CD4-positive, alpha-beta T cell treated with Interleukin-4 for 1 hour (primary cell): ENCODE measurements at regions not wholly inside any gene's neighbourhood (a gene's known extent, or its start where the extent isn't known, plus 50 kb on each side); places are given as distances from the start of the nearest gene placed in this dataset.

Experiments used
- DNase-seq, 2 donors: peaks; one replicate each; pipeline ENCODE4 v3.0.0-alpha.2; 2020 to 2022

GRCh38 chr2:116645155-116645554 is 1169.3 kb upstream of the DDX18 start:
- no peak for DNase-seq

- DNase-seq = no peak
Observed at GRCh38 chr2:116668691-116669090, 1145.8 kb upstream of the DDX18 start.

GRCh38 chr2:116669782-116670181 is 1144.7 kb upstream of the DDX18 start:
- no peak for DNase-seq

- DNase-seq = no peak
Observed at GRCh38 chr2:116674188-116674587, 1140.3 kb upstream of the DDX18 start.

GRCh38 chr2:116676776-116677175 is 1137.7 kb upstream of the DDX18 start:
- no peak for DNase-seq

- no peak for DNase-seq
Observed at GRCh38 chr2:116680256-116680936, 1134.1 kb upstream of the DDX18 start.

GRCh38 chr2:116687371-116687770 is 1127.1 kb upstream of the DDX18 start:
- DNase-seq = no peak

GRCh38 chr2:116692988-116693387 is 1121.5 kb upstream of the DDX18 start:
- DNase-seq = no peak

GRCh38 chr2:116696223-116696622 is 1118.3 kb upstream of the DDX18 start:
- no peak for DNase-seq

- no peak for DNase-seq
Observed at GRCh38 chr2:116696903-116697302, 1117.6 kb upstream of the DDX18 start.

- DNase-seq = no peak
Observed at GRCh38 chr2:116706396-116706795, 1108.1 kb upstream of the DDX18 start.

- DNase-seq = no peak
Observed at GRCh38 chr2:116716038-116716437, 1098.5 kb upstream of the DDX18 start.

- DNase-seq = no peak
Observed at GRCh38 chr2:116716444-116716843, 1098.0 kb upstream of the DDX18 start.

- DNase-seq = no peak
Observed at GRCh38 chr2:116717832-116718231, 1096.7 kb upstream of the DDX18 start.

- no peak for DNase-seq
Observed at GRCh38 chr2:116718451-116718850, 1096.0 kb upstream of the DDX18 start.

GRCh38 chr2:116719836-116720235 is 1094.7 kb upstream of the DDX18 start:
- DNase-seq = no peak

GRCh38 chr2:116724550-116724949 is 1089.9 kb upstream of the DDX18 start:
- no peak for DNase-seq

- no peak for DNase-seq
Observed at GRCh38 chr2:116732322-116732721, 1082.2 kb upstream of the DDX18 start.

GRCh38 chr2:116733699-116734098 is 1080.8 kb upstream of the DDX18 start:
- DNase-seq = no peak

- DNase-seq = no peak
Observed at GRCh38 chr2:116737951-116738350, 1076.5 kb upstream of the DDX18 start.

- DNase-seq = no peak
Observed at GRCh38 chr2:116747103-116747502, 1067.4 kb upstream of the DDX18 start.

- no peak for DNase-seq
Observed at GRCh38 chr2:116749994-116750393, 1064.5 kb upstream of the DDX18 start.

GRCh38 chr2:116754381-116755101 is 1060.0 kb upstream of the DDX18 start:
- DNase-seq = no peak

GRCh38 chr2:116761864-116762263 is 1052.6 kb upstream of the DDX18 start:
- no peak for DNase-seq

GRCh38 chr2:116769514-116769913 is 1045.0 kb upstream of the DDX18 start:
- no peak for DNase-seq
